ENCODE measurements at regions not wholly inside any gene's neighbourhood (a gene's known extent, or its start where the extent isn't known, plus 50 kb on each side); places are given as distances from the start of the nearest gene placed in this dataset.

DNA sequence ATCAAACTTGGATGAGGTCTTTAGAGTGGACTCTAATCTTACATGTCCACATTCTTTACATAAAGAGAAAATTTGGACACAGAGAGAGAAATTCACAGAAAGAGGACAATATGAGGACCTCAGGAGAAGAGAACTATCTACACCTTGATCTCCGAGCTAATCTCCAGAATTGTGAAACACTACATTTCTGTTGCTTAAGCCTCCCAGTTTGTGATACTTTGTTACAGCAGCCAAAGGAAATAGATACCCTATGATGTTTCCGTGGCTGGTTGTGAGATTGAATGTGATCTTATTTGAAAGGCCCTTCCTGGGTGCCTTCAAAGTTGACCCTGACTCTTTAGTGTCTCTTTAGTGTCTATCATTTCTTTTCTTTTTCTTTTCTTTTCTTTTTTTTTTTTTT lies 326.1 kb upstream of the CLNK start:
- ChIA-PET CTCF (no interaction called here), POLR2A (no interaction called here)
- TF ChIP-seq ZNF629 (tag by site-specific recombination; IDR thresholded peaks at IDR 0.05) (no peak), KLF7 (tag by site-specific recombination; IDR thresholded peaks at IDR 0.05; ENCODE audit: borderline replicate concordance) (no peak), HOXA7 (CRISPR knock-in tag; IDR thresholded peaks at IDR 0.05; ENCODE audit: borderline replicate concordance) (no peak), ZNF221 (tag by site-specific recombination; IDR thresholded peaks at IDR 0.05; ENCODE audit: borderline replicate concordance) (no peak), ZNF157 (tag by site-specific recombination; IDR thresholded peaks at IDR 0.05) (no peak), GLIS2 (tag by site-specific recombination; IDR thresholded peaks at IDR 0.05) (no peak), KLF16 (tag by site-specific recombination; IDR thresholded peaks at IDR 0.05) (no peak), ZNF133 (tag by site-specific recombination; IDR thresholded peaks at IDR 0.05) (no peak), ZNF529 (tag by site-specific recombination; IDR thresholded peaks at IDR 0.05; ENCODE audit: insufficient replicate concordance) (no peak), ZBTB21 (tag by site-specific recombination; IDR thresholded peaks at IDR 0.05) (no peak), ZNF76 (tag by site-specific recombination; IDR thresholded peaks at IDR 0.05; ENCODE audit: borderline replicate concordance, low read depth) (no peak), ZNF23 (tag by site-specific recombination; IDR thresholded peaks at IDR 0.05; ENCODE audit: borderline replicate concordance) (no peak), ZNF169 (tag by site-specific recombination; IDR thresholded peaks at IDR 0.05) (no peak), ZNF426 (tag by site-specific recombination; IDR thresholded peaks at IDR 0.05) (no peak)
- TF ChIP-seq, protein P1, sequence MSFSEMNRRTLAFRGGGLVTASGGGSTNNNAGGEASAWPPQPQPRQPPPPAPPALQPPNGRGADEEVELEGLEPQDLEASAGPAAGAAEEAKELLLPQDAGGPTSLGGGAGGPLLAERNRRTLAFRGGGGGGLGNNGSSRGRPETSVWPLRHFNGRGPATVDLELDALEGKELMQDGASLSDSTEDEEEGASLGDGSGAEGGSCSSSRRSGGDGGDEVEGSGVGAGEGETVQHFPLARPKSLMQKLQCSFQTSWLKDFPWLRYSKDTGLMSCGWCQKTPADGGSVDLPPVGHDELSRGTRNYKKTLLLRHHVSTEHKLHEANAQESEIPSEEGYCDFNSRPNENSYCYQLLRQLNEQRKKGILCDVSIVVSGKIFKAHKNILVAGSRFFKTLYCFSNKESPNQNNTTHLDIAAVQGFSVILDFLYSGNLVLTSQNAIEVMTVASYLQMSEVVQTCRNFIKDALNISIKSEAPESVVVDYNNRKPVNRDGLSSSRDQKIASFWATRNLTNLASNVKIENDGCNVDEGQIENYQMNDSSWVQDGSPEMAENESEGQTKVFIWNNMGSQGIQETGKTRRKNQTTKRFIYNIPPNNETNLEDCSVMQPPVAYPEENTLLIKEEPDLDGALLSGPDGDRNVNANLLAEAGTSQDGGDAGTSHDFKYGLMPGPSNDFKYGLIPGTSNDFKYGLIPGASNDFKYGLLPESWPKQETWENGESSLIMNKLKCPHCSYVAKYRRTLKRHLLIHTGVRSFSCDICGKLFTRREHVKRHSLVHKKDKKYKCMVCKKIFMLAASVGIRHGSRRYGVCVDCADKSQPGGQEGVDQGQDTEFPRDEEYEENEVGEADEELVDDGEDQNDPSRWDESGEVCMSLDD (tag by site-specific recombination; IDR thresholded peaks at IDR 0.05), result no peak
- TF ChIP-seq, protein P2, sequence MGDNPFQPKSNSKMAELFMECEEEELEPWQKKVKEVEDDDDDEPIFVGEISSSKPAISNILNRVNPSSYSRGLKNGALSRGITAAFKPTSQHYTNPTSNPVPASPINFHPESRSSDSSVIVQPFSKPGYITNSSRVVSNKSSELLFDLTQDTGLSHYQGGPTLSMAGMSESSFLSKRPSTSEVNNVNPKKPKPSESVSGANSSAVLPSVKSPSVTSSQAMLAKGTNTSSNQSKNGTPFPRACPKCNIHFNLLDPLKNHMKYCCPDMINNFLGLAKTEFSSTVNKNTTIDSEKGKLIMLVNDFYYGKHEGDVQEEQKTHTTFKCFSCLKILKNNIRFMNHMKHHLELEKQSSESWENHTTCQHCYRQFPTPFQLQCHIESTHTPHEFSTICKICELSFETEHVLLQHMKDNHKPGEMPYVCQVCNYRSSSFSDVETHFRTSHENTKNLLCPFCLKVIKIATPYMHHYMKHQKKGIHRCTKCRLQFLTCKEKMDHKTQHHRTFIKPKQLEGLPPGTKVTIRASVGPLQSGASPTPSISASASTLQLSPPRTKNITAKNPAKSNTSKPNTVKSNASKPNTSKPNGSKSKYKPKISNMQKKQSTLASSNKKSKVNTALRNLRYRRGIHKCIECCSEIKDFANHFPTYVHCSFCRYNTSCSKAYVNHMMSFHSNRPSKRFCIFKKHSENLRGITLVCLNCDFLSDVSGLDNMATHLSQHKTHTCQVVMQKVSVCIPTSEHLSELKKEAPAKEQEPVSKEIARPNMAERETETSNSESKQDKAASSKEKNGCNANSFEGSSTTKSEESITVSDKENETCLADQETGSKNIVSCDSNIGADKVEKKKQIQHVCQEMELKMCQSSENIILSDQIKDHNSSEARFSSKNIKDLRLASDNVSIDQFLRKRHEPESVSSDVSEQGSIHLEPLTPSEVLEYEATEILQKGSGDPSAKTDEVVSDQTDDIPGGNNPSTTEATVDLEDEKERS (tag by site-specific recombination; IDR thresholded peaks at IDR 0.05), result no peak
- TF ChIP-seq, protein P3, sequence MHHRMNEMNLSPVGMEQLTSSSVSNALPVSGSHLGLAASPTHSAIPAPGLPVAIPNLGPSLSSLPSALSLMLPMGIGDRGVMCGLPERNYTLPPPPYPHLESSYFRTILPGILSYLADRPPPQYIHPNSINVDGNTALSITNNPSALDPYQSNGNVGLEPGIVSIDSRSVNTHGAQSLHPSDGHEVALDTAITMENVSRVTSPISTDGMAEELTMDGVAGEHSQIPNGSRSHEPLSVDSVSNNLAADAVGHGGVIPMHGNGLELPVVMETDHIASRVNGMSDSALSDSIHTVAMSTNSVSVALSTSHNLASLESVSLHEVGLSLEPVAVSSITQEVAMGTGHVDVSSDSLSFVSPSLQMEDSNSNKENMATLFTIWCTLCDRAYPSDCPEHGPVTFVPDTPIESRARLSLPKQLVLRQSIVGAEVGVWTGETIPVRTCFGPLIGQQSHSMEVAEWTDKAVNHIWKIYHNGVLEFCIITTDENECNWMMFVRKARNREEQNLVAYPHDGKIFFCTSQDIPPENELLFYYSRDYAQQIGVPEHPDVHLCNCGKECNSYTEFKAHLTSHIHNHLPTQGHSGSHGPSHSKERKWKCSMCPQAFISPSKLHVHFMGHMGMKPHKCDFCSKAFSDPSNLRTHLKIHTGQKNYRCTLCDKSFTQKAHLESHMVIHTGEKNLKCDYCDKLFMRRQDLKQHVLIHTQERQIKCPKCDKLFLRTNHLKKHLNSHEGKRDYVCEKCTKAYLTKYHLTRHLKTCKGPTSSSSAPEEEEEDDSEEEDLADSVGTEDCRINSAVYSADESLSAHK (tag by site-specific recombination; IDR thresholded peaks at IDR 0.05), result no peak
- no peak overlapping the region for H3K4me3 ChIP-seq (ENCODE audit: low read depth, low read length)
- H3K36me3 ChIP-seq (ENCODE audit: control insufficient read depth in 2 of 2, insufficient read depth in 1 of 2, low read length in 2 of 2), result no peaks in the 10 kb centered on the region
- no peaks in the 10 kb centered on the region for H3K9me3 ChIP-seq (ENCODE audit: control insufficient read depth, insufficient read depth, low read depth, low read length)
- no peaks in the 10 kb centered on the region for H3K4me1 ChIP-seq (ENCODE audit: control insufficient read depth, insufficient read depth, low read length)
- H3K27ac ChIP-seq (ENCODE audit: extremely low read depth, low read depth, low read length), result no peak overlapping the region

DNA sequence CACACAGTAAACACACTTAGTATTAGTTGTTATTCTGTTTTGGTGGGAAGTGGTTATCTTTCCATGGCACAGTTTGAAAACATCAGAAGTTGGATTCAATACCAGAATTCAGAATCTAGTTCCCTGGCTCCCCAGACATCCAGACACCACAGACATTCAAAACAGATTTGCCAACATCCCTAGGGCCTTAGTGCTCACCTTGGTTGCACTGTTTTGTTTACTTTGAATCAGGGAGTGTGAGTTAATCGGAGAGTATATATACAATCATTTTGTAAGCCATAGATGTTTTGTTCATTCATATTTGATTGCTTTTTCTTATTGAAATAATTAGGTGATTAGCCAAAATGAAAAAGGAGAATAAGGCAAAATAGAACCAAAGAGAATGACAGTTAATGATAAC lies 324.7 kb upstream of the CLNK start:
- H3K36me3 ChIP-seq (ENCODE audit: control insufficient read depth in 2 of 2, insufficient read depth in 1 of 2, low read length in 2 of 2), result no peaks in the 10 kb centered on the region
- TF ChIP-seq ZNF555 (tag by site-specific recombination; conservative IDR thresholded peaks at IDR 0.05) (no peak), ZNF416 (tag by site-specific recombination; IDR thresholded peaks at IDR 0.05) (no peak), ZNF24 (tag by site-specific recombination; IDR thresholded peaks at IDR 0.05) (no peak), ZNF510 (tag by site-specific recombination; IDR thresholded peaks at IDR 0.05; ENCODE audit: insufficient replicate concordance) (no peak), ZNF274 (IDR thresholded peaks at IDR 0.05; ENCODE audit: low read length) (no peak), ZNF274 (tag by site-specific recombination; IDR thresholded peaks at IDR 0.05; ENCODE audit: borderline replicate concordance) (no peak), ZNF621 (tag by site-specific recombination; IDR thresholded peaks at IDR 0.05) (no peak), ZBTB1 (tag by site-specific recombination; IDR thresholded peaks at IDR 0.05) (no peak), ZNF394 (tag by site-specific recombination; IDR thresholded peaks at IDR 0.05; ENCODE audit: borderline replicate concordance) (no peak), FEZF1 (tag by site-specific recombination; IDR thresholded peaks at IDR 0.05) (no peak)

More for the DNA sequence above, 324.7 kb upstream of the CLNK start:
- H3K4me3 ChIP-seq (ENCODE audit: low read depth, low read length), result no peak overlapping the region
- no peaks in the 10 kb centered on the region for H3K9me3 ChIP-seq (ENCODE audit: control insufficient read depth, insufficient read depth, low read depth, low read length)
- no peak overlapping the region for H3K27ac ChIP-seq (ENCODE audit: extremely low read depth, low read depth, low read length)
- no peaks in the 10 kb centered on the region for H3K4me1 ChIP-seq (ENCODE audit: control insufficient read depth, insufficient read depth, low read length)
- POLR2A ChIA-PET, result no interaction called here
- CTCF ChIA-PET, result no interaction called here
